GM12878 (cell line): ENCODE measurements at regions not wholly inside any gene's neighbourhood (a gene's known extent, or its start where the extent isn't known, plus 50 kb on each side); places are given as distances from the start of the nearest gene placed in this dataset.

Source experiments
- HDGF ChIP-seq: fragments of 450-650 bp; IDR thresholded peaks from 2 replicates; pipeline ENCODE4 v1.6.1; 2016; ENCODE audit warnings: antibody characterized with exemption
- SIX5 ChIP-seq: IDR thresholded peaks from 2 replicates; pipeline ENCODE4 v1.6.1; 2011; ENCODE audit warnings: mild to moderate bottlenecking, low read depth, low read length, moderate library complexity; ENCODE audit not compliant: severe bottlenecking
- TF ChIP-seq, protein P1 (sequence below), 3 experiments: IDR thresholded peaks in 2 of 3; conservative IDR thresholded peaks in 1 of 3; 2 replicates each; pipeline ENCODE4 v1.5.1; 2011; ENCODE audit warnings: low read depth in 3 of 3, low read length in 3 of 3, mild to moderate bottlenecking in 3 of 3, control low read depth in 2 of 3, moderate library complexity in 2 of 3, inconsistent platforms in 1 of 3, mixed read lengths in 1 of 3; ENCODE audit not compliant: control insufficient read depth in 2 of 3, insufficient read depth in 1 of 3; ENCODE audit errors: extremely low read depth in 1 of 3

DNA sequence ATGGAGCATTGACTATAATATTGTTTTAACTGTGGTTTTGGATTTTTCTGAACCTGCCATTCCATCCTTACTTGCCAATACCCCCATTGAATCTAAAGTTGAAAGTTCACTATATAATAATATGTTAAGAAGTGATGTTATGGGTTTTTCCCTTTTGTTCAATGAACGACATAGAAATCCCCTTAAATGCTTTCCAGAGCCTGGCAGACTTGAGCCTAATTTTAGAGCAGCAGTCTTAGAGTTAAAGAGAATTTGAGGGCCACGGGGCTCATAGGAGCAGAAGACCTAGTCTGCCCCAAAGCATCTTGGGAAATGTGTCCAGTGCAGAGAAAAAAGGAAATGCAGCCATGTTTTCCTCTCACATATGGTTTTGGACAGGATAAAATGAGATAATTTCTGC, 146.1 kb upstream of the SLC44A1 start:
- TF ChIP-seq, protein P1, sequence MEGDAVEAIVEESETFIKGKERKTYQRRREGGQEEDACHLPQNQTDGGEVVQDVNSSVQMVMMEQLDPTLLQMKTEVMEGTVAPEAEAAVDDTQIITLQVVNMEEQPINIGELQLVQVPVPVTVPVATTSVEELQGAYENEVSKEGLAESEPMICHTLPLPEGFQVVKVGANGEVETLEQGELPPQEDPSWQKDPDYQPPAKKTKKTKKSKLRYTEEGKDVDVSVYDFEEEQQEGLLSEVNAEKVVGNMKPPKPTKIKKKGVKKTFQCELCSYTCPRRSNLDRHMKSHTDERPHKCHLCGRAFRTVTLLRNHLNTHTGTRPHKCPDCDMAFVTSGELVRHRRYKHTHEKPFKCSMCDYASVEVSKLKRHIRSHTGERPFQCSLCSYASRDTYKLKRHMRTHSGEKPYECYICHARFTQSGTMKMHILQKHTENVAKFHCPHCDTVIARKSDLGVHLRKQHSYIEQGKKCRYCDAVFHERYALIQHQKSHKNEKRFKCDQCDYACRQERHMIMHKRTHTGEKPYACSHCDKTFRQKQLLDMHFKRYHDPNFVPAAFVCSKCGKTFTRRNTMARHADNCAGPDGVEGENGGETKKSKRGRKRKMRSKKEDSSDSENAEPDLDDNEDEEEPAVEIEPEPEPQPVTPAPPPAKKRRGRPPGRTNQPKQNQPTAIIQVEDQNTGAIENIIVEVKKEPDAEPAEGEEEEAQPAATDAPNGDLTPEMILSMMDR (IDR thresholded peaks at IDR 0.05 in 2 of 3, conservative IDR thresholded peaks at IDR 0.05 in 1 of 3; ENCODE audit: control insufficient read depth in 2 of 3, extremely low read depth in 1 of 3, insufficient read depth in 1 of 3, low read depth in 3 of 3, low read length in 3 of 3) = no peak
- TF ChIP-seq SIX5 (no peak), HDGF (no peak)
